LNCaP clone FGC (cell line): ENCODE measurements at regions not wholly inside any gene's neighbourhood (a gene's known extent, or its start where the extent isn't known, plus 50 kb on each side); places are given as distances from the start of the nearest gene placed in this dataset.

Source experiments
- DNase-seq: peaks from one replicate; pipeline ENCODE4 v3.0.0-alpha.2; 2011; ENCODE audit warnings: low read depth
- H3K4me3 ChIP-seq: 2 replicates; pipeline ENCODE4 v1.5.1; 2011; ENCODE audit warnings: mild to moderate bottlenecking, low read depth, low read length, control low read depth
- CTCF ChIP-seq: IDR thresholded peaks from 2 replicates; pipeline ENCODE4 v1.5.1; 2012; ENCODE audit warnings: mild to moderate bottlenecking; ENCODE audit not compliant: control insufficient read depth, insufficient read depth; ENCODE audit errors: extremely low read depth

GRCh38 chr12:19882346-19882745 is 443.1 kb downstream of the AEBP2 start:
- no peak for TF ChIP-seq CTCF
- no peak overlapping the region for H3K4me3 ChIP-seq
- peak; percentile 15 for DNase-seq

GRCh38 chr12:19884021-19884492 is 444.8 kb downstream of the AEBP2 start:
- no peak overlapping the region for H3K4me3 ChIP-seq
- DNase-seq: no peak
- no peak for TF ChIP-seq CTCF

GRCh38 chr12:19885093-19885812 is 446.0 kb downstream of the AEBP2 start:
- DNase-seq: no peak

GRCh38 chr12:19886065-19886464 is 446.8 kb downstream of the AEBP2 start:
- no peak for TF ChIP-seq CTCF
- DNase-seq: no peak
- no peak overlapping the region for H3K4me3 ChIP-seq

More at GRCh38 chr12:19885093-19885812, 446.0 kb downstream of the AEBP2 start:
- TF ChIP-seq CTCF: no peak
- H3K4me3 ChIP-seq: no peak overlapping the region

- no peak for TF ChIP-seq CTCF
- DNase-seq: no peak
- H3K4me3 ChIP-seq: no peak overlapping the region
Observed at GRCh38 chr12:19886639-19887064, 447.4 kb downstream of the AEBP2 start.

GRCh38 chr12:19890024-19890423 is 450.7 kb downstream of the AEBP2 start:
- DNase-seq: no peak
- TF ChIP-seq CTCF: no peak
- H3K4me3 ChIP-seq: no peak overlapping the region
